Endodermal cell (in vitro differentiated cells): ENCODE measurements at regions not wholly inside any gene's neighbourhood (a gene's known extent, or its start where the extent isn't known, plus 50 kb on each side); places are given as distances from the start of the nearest gene placed in this dataset.

Experiments
- DNase-seq: peaks from one replicate; pipeline ENCODE4 v3.0.0-alpha.2; 2017
- H3K27ac ChIP-seq: 2 replicates; pipeline ENCODE4 v1.5.1; 2013; ENCODE audit warnings: mild to moderate bottlenecking, low read depth, low read length, moderate library complexity
- H3K27me3 ChIP-seq: 2 replicates; pipeline ENCODE4 v1.6.1; 2013; ENCODE audit warnings: mild to moderate bottlenecking, low read length, moderate library complexity; ENCODE audit not compliant: insufficient read depth, control insufficient read depth, poor library complexity, severe bottlenecking
- H3K36me3 ChIP-seq: 2 replicates; pipeline ENCODE4 v1.7.0; 2013; ENCODE audit warnings: mild to moderate bottlenecking, low read length, moderate library complexity; ENCODE audit not compliant: control insufficient read depth, insufficient read depth
- H3K4me1 ChIP-seq: one replicate; pipeline ENCODE4 v1.7.0; 2013; ENCODE audit warnings: low read length; ENCODE audit not compliant: control insufficient read depth, insufficient read depth
- H3K4me3 ChIP-seq: 2 replicates; pipeline ENCODE4 v1.5.1; 2013; ENCODE audit warnings: mild to moderate bottlenecking, low read length, moderate library complexity
- H3K9ac ChIP-seq: 2 replicates; pipeline ENCODE4 v1.6.1; 2013; ENCODE audit warnings: mild to moderate bottlenecking, low read length, moderate library complexity; ENCODE audit not compliant: poor library complexity, severe bottlenecking; ENCODE audit errors: extremely low read depth
- H3K9me3 ChIP-seq: 2 replicates; pipeline ENCODE4 v1.6.1; 2013; ENCODE audit warnings: mild to moderate bottlenecking, low read length, moderate library complexity; ENCODE audit not compliant: control insufficient read depth
- H3K27ac Mint-ChIP-seq: 2 replicates; pipeline ENCODE4 v1.8.0; 2020; ENCODE audit warnings: mixed read lengths
- H3K27me3 Mint-ChIP-seq: 2 replicates; pipeline ENCODE4 v1.8.0; 2021; ENCODE audit warnings: mild to moderate bottlenecking, mixed read lengths; ENCODE audit not compliant: insufficient read depth
- H3K36me3 Mint-ChIP-seq: 2 replicates; pipeline ENCODE4 v1.8.0; 2020; ENCODE audit warnings: low read depth, mixed read lengths
- H3K4me1 Mint-ChIP-seq: 2 replicates; pipeline ENCODE4 v1.8.0; 2020; ENCODE audit warnings: mixed read lengths
- H3K4me3 Mint-ChIP-seq: 2 replicates; pipeline ENCODE4 v1.8.0; 2020; ENCODE audit warnings: mild to moderate bottlenecking, moderate library complexity, mixed read lengths
- H3K9me3 Mint-ChIP-seq: 2 replicates; pipeline ENCODE4 v1.8.0; 2020; ENCODE audit warnings: mild to moderate bottlenecking, mixed read lengths
- WGBS, 2 experiments: methylation state at CpG; one replicate each; pipeline versions ENCODE4 v1.1.5 to v1.1.7; 2013; ENCODE audit warnings: missing lambda C conversion rate in 2 of 2, mixed read lengths in 1 of 2; ENCODE audit not compliant: insufficient coverage in 1 of 2, insufficient read length in 1 of 2; 5-methylcytosine and 5-hydroxymethylcytosine counted together
- TF ChIP-seq, protein P1 (sequence below): fragments of 200-600 bp; sonication (generic); conservative IDR thresholded peaks from 2 replicates; pipeline ENCODE4 v1.5.0; 2021; ENCODE audit warnings: antibody characterized with exemption, mild to moderate bottlenecking

DNA sequence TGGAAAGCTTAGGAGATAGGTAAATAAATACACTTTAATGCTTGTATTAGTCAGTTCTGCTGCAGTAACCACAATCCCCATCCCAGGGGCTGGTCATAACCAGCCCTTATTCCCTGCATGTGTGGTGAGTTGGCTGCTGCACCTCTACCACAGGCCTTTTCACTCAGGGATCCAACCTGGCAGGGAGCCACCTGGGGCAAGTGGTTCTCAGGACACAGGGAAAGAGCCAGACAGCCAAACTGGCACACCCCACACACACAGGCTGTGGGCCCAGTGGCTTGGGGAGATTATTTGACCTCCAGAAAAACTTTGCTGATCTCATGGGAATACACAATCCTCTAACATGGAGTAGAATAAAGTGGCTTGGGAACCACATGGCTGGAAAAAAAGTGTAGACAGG, 400.0 kb upstream of the RNF32 start:
- Histone ChIP-seq H3K27ac (no peak overlapping the region), H3K9ac (no peak overlapping the region), H3K36me3 (no peaks in the 10 kb centered on the region), H3K4me3 (no peak overlapping the region), H3K4me1 (no peaks in the 10 kb centered on the region), H3K9me3 (no peaks in the 10 kb centered on the region), H3K27me3 (no peaks in the 10 kb centered on the region)
- DNase-seq = no peak
- Mint-ChIP-seq H3K4me1 (no peaks in the 10 kb centered on the region), H3K36me3 (no peaks in the 10 kb centered on the region), H3K27me3 (peaks cover 1% of the 10 kb centered on the region), H3K9me3 (peaks cover 4% of the 10 kb centered on the region), H3K27ac (no peak overlapping the region), H3K4me3 (no peak overlapping the region)
- TF ChIP-seq, protein P1, sequence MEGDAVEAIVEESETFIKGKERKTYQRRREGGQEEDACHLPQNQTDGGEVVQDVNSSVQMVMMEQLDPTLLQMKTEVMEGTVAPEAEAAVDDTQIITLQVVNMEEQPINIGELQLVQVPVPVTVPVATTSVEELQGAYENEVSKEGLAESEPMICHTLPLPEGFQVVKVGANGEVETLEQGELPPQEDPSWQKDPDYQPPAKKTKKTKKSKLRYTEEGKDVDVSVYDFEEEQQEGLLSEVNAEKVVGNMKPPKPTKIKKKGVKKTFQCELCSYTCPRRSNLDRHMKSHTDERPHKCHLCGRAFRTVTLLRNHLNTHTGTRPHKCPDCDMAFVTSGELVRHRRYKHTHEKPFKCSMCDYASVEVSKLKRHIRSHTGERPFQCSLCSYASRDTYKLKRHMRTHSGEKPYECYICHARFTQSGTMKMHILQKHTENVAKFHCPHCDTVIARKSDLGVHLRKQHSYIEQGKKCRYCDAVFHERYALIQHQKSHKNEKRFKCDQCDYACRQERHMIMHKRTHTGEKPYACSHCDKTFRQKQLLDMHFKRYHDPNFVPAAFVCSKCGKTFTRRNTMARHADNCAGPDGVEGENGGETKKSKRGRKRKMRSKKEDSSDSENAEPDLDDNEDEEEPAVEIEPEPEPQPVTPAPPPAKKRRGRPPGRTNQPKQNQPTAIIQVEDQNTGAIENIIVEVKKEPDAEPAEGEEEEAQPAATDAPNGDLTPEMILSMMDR = no peak

- Histone ChIP-seq H3K9me3 (no peaks in the 10 kb centered on the region), H3K27ac (no peak overlapping the region), H3K9ac (no peak overlapping the region), H3K27me3 (no peaks in the 10 kb centered on the region), H3K36me3 (no peaks in the 10 kb centered on the region), H3K4me3 (no peak overlapping the region), H3K4me1 (no peaks in the 10 kb centered on the region)
- 91 to 94% methylated on average over 19 of the region's 19 CpGs for WGBS, 2 experiments
- TF ChIP-seq, protein P1 = no peak
- H3K4me3 Mint-ChIP-seq = no peak overlapping the region
- peaks cover 4% of the 10 kb centered on the region for H3K9me3 Mint-ChIP-seq
- no peaks in the 10 kb centered on the region for H3K36me3 Mint-ChIP-seq
- H3K27me3 Mint-ChIP-seq = peaks cover 1% of the 10 kb centered on the region
- no peak overlapping the region for H3K27ac Mint-ChIP-seq
- no peak for DNase-seq
- H3K4me1 Mint-ChIP-seq = no peaks in the 10 kb centered on the region
These were observed 402.0 kb upstream of the RNF32 start for GRCh38 chr7:156238366-156239133.

DNA sequence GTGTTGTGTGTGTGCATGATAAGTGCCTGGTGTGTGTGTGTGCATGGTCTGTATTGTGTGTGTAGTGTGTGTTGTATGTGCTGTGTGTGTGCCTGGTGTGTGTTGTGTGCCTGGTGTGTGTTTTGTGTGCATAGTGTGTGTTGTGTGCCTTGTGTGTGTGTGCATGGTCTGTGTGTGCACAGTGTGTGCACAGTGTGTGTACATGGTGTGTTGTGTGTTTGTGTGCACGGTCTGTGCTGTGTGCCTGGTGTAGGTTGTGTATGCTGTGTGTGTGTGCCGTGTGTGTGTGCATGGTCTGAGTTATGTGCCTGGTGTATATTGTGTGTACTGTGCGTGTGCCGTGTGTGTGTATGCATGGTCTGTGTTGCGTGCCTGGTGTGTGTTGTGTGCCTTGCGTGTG, 403.0 kb upstream of the RNF32 start:
- Mint-ChIP-seq H3K4me1 (no peaks in the 10 kb centered on the region), H3K36me3 (no peaks in the 10 kb centered on the region), H3K9me3 (peaks cover 4% of the 10 kb centered on the region), H3K27ac (no peak overlapping the region), H3K4me3 (no peak overlapping the region), H3K27me3 (no peaks in the 10 kb centered on the region)
- no peaks in the 10 kb centered on the region for H3K36me3 ChIP-seq
- H3K27me3 ChIP-seq = no peaks in the 10 kb centered on the region
- H3K9ac ChIP-seq = no peak overlapping the region
- TF ChIP-seq, protein P1 = no peak
- no peak overlapping the region for H3K27ac ChIP-seq
- no peaks in the 10 kb centered on the region for H3K4me1 ChIP-seq
- H3K4me3 ChIP-seq = no peak overlapping the region
- WGBS, 2 experiments = 76 to 91% methylated on average over 2 to 6 of the region's 6 CpGs
- DNase-seq = no peak
- no peaks in the 10 kb centered on the region for H3K9me3 ChIP-seq
